Panc1 (cell line): ENCODE measurements at regions not wholly inside any gene's neighbourhood (a gene's known extent, or its start where the extent isn't known, plus 50 kb on each side); places are given as distances from the start of the nearest gene placed in this dataset.

Experiments used
- ATAC-seq: fragments of 200-7000 bp; cut with Tn5 transposase; 2 replicates; pipeline ENCODE4 v1.9.1; 2020; ENCODE audit warnings: mild to moderate bottlenecking, moderate library complexity
- BruUV-seq: library from RNA; stranded (reverse); fragments of 400-500 nt; replicated peaks from 2 replicates; lab custom pipeline; 2021; lab: Mats Ljungman, UMichigan
- CTCF ChIA-PET: fragments of 300-600 bp; sonication (Branson Sonifier 250); formaldehyde crosslinking; loops from one replicate; lab custom pipeline; 2022; ENCODE audit warnings: antibody characterized with exemption; lab: Charles Lee
- POLR2A ChIA-PET: fragments of 300-600 bp; sonication (Branson Sonifier 250); formaldehyde crosslinking; loops from one replicate; lab custom pipeline; 2022; ENCODE audit warnings: antibody characterized with exemption; lab: Charles Lee
- DNase-seq: peaks from one replicate; pipeline ENCODE4 v3.0.0-alpha.2; 2010; ENCODE audit warnings: low read depth, low spot score
- H3K27ac ChIP-seq: 2 replicates; pipeline ENCODE4 v1.5.1; 2011; ENCODE audit warnings: mild to moderate bottlenecking, low read length, inconsistent platforms
- H3K27me3 ChIP-seq: fragments of 200-500 bp; sonication (Bioruptor generic); 2 replicates; pipeline ENCODE4 v1.6.0; 2014; ENCODE audit warnings: low read length, inconsistent platforms; ENCODE audit not compliant: control insufficient read depth, insufficient read depth
- H3K36me3 ChIP-seq: fragments of 200-500 bp; sonication (Bioruptor generic); 2 replicates; pipeline ENCODE4 v1.5.1; 2014; ENCODE audit warnings: inconsistent platforms, mild to moderate bottlenecking, low read length, moderate library complexity; ENCODE audit not compliant: control insufficient read depth, insufficient read depth
- H3K4me1 ChIP-seq: 2 replicates; pipeline ENCODE4 v1.5.1; 2011; ENCODE audit warnings: inconsistent platforms, mild to moderate bottlenecking, low read length, moderate library complexity; ENCODE audit not compliant: control insufficient read depth, insufficient read depth
- H3K4me3 ChIP-seq, 2 experiments: 2 replicates each; pipeline ENCODE4 v1.5.1; 2011 to 2012; ENCODE audit warnings: low read depth in 2 of 2, low read length in 2 of 2, mild to moderate bottlenecking in 2 of 2, inconsistent platforms in 1 of 2, moderate library complexity in 1 of 2
- H3K9me3 ChIP-seq: fragments of 200-500 bp; sonication (Bioruptor generic); 2 replicates; pipeline ENCODE4 v1.5.1; 2014; ENCODE audit warnings: low read depth, mild to moderate bottlenecking, inconsistent platforms, low read length, moderate library complexity; ENCODE audit not compliant: control insufficient read depth, insufficient read depth
- POLR2AphosphoS5 ChIP-seq: IDR thresholded peaks from 2 replicates; pipeline ENCODE4 v1.6.1; 2012; ENCODE audit warnings: mild to moderate bottlenecking, low read depth, low read length, moderate library complexity
- SIN3A ChIP-seq: IDR thresholded peaks from 2 replicates; pipeline ENCODE4 v1.6.1; 2012; ENCODE audit warnings: low read depth, mild to moderate bottlenecking, low read length, moderate library complexity, borderline replicate concordance; ENCODE audit not compliant: insufficient read depth
- TCF7L2 ChIP-seq: IDR thresholded peaks from 2 replicates; pipeline ENCODE4 v1.6.1; 2011; ENCODE audit warnings: mild to moderate bottlenecking, low read depth, low read length, inconsistent platforms
- in situ Hi-C: cut with HindIII; loops from 2 replicates; pipeline ENCODE4 v1.10.0; 2016; ENCODE audit warnings: low sequenced_read_pairs, low pct_unique_long_range_greater_than_20kb
- intact Hi-C: fragments of 100-400 bp; cut with micrococcal nuclease; formaldehyde crosslinking; loops from one replicate; pipeline ENCODE4 v1.10.0; 2022; ENCODE audit not compliant: unreplicated experiment
- TF ChIP-seq, protein P1 (sequence below), 2 experiments: IDR thresholded peaks; 2 replicates each; pipeline ENCODE4 v1.6.1; 2011 to 2012; ENCODE audit warnings: low read depth in 2 of 2, control low read depth in 1 of 2, low read length in 1 of 2, mild to moderate bottlenecking in 1 of 2, moderate library complexity in 1 of 2; ENCODE audit not compliant: insufficient read depth in 1 of 2
- TF ChIP-seq, protein P2 (sequence below): fragments of 450-650 bp; IDR thresholded peaks from 2 replicates; pipeline ENCODE4 v1.5.1; 2017; ENCODE audit warnings: mild to moderate bottlenecking

DNA sequence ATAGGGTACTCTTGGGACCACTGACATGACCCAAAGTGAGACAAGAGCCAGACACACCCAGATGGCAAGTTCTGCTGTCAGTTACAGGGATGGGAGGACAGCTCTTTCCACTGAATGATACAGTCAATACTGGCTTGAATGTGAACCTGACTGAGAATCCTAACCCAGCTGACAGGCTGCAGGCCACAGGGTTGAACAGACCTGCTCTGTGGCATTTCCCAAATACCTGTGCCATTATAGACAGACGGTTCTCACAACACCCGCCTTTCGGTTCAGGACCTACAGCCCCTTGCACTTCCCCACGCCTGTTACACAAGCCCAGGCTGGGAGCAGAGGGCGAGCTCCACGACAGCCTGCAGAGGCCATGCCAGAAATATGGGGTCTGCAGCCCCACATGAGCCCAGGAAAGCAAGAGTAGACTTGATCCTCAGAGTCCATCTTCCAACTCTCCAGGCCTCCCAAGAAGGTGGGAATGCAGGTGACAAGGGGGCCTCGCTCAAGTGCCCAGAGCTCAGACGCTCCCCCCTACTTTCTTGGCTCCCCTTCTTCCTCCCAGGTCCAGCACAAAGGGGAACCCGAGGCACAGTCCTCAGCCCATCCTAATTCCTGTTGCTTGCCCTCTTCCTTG is 314.3 kb downstream of the SOX9 start:
- intact Hi-C loops, result no loop called here
- H3K27ac ChIP-seq, result peak overlapping the region; percentile 34

DNA sequence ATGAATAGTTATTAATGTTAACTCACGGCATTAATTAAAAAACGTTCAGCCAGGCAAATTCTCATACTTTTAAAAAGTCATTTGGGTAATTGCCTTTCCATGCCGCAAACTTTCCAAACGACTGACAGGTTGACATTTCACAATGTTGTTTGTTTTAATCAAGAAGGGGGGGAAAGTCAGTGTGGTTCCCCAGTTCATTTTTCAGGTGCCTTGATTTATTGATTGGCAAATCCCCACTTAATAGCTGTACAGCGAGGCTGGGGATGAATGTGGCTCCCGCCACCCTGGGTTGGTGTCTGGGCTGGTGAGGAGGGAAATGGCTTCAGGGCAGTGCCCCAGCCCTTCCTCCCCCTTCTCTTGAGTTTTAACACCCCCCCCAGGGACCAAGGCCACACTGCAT is 318.0 kb downstream of the SOX9 start:
- CTCF ChIA-PET, result no interaction called here
- peak overlapping the region; percentile 52; the same call in 1 of the 2 replicates for H3K27ac ChIP-seq
- BruUV-seq, result no TSS peak
- H3K4me3 ChIP-seq, result no peak overlapping the region
- no peaks in the 10 kb centered on the region for H3K9me3 ChIP-seq
- POLR2A ChIA-PET, result interaction anchor here (0.6 kb wide), 1 partner anchor 319 kb away, joined by 13 read pairs; no protein-coding TSS in a partner anchor
- intact Hi-C loops, result no loop called here
- no peak for DNase-seq
- H3K4me1 ChIP-seq, result peaks cover 94% of the 10 kb centered on the region
- ATAC-seq, result no peak
- H3K27me3 ChIP-seq, result no peaks in the 10 kb centered on the region
- no peaks in the 10 kb centered on the region for H3K36me3 ChIP-seq
- in situ Hi-C loops, result no loop called here
- TF ChIP-seq, protein P1, sequence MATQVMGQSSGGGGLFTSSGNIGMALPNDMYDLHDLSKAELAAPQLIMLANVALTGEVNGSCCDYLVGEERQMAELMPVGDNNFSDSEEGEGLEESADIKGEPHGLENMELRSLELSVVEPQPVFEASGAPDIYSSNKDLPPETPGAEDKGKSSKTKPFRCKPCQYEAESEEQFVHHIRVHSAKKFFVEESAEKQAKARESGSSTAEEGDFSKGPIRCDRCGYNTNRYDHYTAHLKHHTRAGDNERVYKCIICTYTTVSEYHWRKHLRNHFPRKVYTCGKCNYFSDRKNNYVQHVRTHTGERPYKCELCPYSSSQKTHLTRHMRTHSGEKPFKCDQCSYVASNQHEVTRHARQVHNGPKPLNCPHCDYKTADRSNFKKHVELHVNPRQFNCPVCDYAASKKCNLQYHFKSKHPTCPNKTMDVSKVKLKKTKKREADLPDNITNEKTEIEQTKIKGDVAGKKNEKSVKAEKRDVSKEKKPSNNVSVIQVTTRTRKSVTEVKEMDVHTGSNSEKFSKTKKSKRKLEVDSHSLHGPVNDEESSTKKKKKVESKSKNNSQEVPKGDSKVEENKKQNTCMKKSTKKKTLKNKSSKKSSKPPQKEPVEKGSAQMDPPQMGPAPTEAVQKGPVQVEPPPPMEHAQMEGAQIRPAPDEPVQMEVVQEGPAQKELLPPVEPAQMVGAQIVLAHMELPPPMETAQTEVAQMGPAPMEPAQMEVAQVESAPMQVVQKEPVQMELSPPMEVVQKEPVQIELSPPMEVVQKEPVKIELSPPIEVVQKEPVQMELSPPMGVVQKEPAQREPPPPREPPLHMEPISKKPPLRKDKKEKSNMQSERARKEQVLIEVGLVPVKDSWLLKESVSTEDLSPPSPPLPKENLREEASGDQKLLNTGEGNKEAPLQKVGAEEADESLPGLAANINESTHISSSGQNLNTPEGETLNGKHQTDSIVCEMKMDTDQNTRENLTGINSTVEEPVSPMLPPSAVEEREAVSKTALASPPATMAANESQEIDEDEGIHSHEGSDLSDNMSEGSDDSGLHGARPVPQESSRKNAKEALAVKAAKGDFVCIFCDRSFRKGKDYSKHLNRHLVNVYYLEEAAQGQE (IDR thresholded peaks at IDR 0.05; ENCODE audit: insufficient read depth in 1 of 2, low read depth in 2 of 2, low read length in 1 of 2), result no peak
- TF ChIP-seq POLR2AphosphoS5, result no peak
- TF ChIP-seq, protein P2, sequence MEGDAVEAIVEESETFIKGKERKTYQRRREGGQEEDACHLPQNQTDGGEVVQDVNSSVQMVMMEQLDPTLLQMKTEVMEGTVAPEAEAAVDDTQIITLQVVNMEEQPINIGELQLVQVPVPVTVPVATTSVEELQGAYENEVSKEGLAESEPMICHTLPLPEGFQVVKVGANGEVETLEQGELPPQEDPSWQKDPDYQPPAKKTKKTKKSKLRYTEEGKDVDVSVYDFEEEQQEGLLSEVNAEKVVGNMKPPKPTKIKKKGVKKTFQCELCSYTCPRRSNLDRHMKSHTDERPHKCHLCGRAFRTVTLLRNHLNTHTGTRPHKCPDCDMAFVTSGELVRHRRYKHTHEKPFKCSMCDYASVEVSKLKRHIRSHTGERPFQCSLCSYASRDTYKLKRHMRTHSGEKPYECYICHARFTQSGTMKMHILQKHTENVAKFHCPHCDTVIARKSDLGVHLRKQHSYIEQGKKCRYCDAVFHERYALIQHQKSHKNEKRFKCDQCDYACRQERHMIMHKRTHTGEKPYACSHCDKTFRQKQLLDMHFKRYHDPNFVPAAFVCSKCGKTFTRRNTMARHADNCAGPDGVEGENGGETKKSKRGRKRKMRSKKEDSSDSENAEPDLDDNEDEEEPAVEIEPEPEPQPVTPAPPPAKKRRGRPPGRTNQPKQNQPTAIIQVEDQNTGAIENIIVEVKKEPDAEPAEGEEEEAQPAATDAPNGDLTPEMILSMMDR, result no peak
- no peak for TF ChIP-seq SIN3A
- TF ChIP-seq TCF7L2, result no peak

More for the DNA sequence above, 314.3 kb downstream of the SOX9 start:
- Histone ChIP-seq H3K4me1 (peaks cover 98% of the 10 kb centered on the region), H3K4me3 (no peak overlapping the region), H3K27me3 (no peaks in the 10 kb centered on the region), H3K9me3 (no peaks in the 10 kb centered on the region), H3K36me3 (no peaks in the 10 kb centered on the region)
- ChIA-PET CTCF (interaction anchor here (0.6 to 0.7 kb wide), 2 partner anchors 35 to 283 kb away, joined by 3 read pairs; no protein-coding TSS in a partner anchor), POLR2A (interaction anchor here (0.5 kb wide), 2 partner anchors 404 to 1317 kb away, joined by 3 read pairs; no protein-coding TSS in a partner anchor)
- no TSS peak for BruUV-seq
- no peak for DNase-seq
- TF ChIP-seq TCF7L2, result no peak
- no peak for TF ChIP-seq SIN3A
- TF ChIP-seq POLR2AphosphoS5, result peak; percentile 32; the same call in 1 of the 2 replicates
- TF ChIP-seq, protein P1 (IDR thresholded peaks at IDR 0.05; ENCODE audit: insufficient read depth in 1 of 2, low read depth in 2 of 2, low read length in 1 of 2), result no peak
- peak; percentile 63 for ATAC-seq
- in situ Hi-C loops, result no loop called here
